ENCODE measurements at regions not wholly inside any gene's neighbourhood (a gene's known extent, or its start where the extent isn't known, plus 50 kb on each side); places are given as distances from the start of the nearest gene placed in this dataset.
"Not testable (repeated sequence)": the region's sequence is repeated elsewhere in the genome, so short reads cannot be mapped to it uniquely, and the experiment has no call there.

GRCh38 chr4:3625286-3625875 is 93.2 kb upstream of the LRPAP1 start:
- H3K27me3 ChIP-seq (ENCODE audit: control insufficient read depth, insufficient read depth, low read length); DNase-seq; H3K36me3 ChIP-seq (replicated peaks; ENCODE audit: control insufficient read depth, insufficient read depth, low read length); H3K4me3 ChIP-seq (ENCODE audit: insufficient read depth, low read depth, low read length): not testable (repeated sequence)

GRCh38 chr4:3623809-3624329 is 91.6 kb upstream of the LRPAP1 start:
- peak; percentile 69 for DNase-seq
- H3K36me3 ChIP-seq (replicated peaks; ENCODE audit: control insufficient read depth, insufficient read depth, low read length); H3K27me3 ChIP-seq (ENCODE audit: control insufficient read depth, insufficient read depth, low read length); H3K4me3 ChIP-seq (ENCODE audit: insufficient read depth, low read depth, low read length): not testable (repeated sequence)

DNA sequence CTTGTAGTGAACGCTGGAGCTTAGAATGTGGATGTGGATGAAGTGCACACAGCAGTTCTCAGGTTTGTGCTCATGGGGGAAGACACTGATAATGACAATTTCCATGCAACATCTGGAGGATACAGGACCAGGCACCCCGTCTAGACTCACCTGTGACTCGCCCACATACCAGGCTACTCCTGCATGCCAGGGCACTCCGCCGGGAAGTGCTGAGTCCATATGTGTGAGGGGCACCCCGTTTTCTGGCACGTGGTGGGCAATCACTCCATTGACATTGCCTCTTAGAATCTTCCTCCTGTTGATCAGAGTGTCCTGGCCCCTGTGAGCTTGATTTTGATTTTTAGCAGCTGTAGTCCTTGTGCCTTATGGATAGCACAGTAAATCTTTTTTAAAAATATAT is 90.9 kb upstream of the LRPAP1 start:
- Histone ChIP-seq H3K36me3 (replicated peaks; ENCODE audit: control insufficient read depth, insufficient read depth, low read length) (no peaks in the 10 kb centered on the region), H3K4me3 (ENCODE audit: insufficient read depth, low read depth, low read length) (no peak overlapping the region), H3K27me3 (ENCODE audit: control insufficient read depth, insufficient read depth, low read length) (no peaks in the 10 kb centered on the region)
- no peak for DNase-seq

- not testable (repeated sequence) for H3K36me3 ChIP-seq (replicated peaks; ENCODE audit: control insufficient read depth, insufficient read depth, low read length); H3K4me3 ChIP-seq (ENCODE audit: insufficient read depth, low read depth, low read length); H3K27me3 ChIP-seq (ENCODE audit: control insufficient read depth, insufficient read depth, low read length); DNase-seq
Observed at GRCh38 chr4:3620365-3620764, 88.1 kb upstream of the LRPAP1 start.

DNA sequence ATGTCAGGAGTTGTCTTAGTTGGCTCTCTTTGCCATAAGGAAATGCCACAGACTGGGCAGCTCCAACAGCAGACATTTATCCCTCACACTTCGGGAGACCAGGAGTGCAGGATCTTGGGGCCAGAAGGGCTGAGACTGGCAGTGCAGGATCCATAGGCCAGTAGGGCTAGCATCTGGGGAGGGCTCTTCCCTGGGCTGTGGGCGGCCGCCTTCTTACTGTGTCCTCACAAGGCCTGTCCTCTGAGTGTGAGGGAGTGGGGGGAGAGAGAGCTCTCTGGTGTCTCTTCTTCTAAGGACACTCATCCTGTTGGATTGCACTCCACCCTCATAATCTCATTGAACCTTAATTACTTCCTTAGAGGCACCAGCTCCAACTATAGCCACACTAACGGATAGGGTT is 87.5 kb upstream of the LRPAP1 start:
- DNase-seq; H3K4me3 ChIP-seq (ENCODE audit: insufficient read depth, low read depth, low read length); H3K36me3 ChIP-seq (replicated peaks; ENCODE audit: control insufficient read depth, insufficient read depth, low read length); H3K27me3 ChIP-seq (ENCODE audit: control insufficient read depth, insufficient read depth, low read length): not testable (repeated sequence)

DNA sequence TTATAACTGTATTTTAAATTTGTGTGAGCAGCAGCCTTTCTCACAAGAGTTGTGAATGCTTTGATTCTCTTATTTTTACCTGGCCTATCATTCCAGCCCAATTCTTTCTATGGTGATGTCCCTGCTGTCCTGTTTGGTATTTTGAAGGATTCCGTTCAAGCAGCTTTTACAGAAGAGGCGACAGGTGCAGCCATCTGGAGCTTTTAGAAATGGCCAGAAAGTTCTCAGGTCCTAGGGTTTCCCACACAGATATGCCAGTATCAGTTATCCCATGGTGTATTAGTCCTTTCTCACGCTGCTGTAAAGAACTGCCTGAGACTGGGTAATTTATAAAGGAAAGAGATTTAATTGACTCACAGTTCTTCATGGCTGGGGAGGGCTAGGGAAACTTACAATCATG is 86.1 kb upstream of the LRPAP1 start:
- H3K27me3 ChIP-seq (ENCODE audit: control insufficient read depth, insufficient read depth, low read length); DNase-seq; H3K4me3 ChIP-seq (ENCODE audit: insufficient read depth, low read depth, low read length); H3K36me3 ChIP-seq (replicated peaks; ENCODE audit: control insufficient read depth, insufficient read depth, low read length): not testable (repeated sequence)

GRCh38 chr4:3615386-3616286 is 83.4 kb upstream of the LRPAP1 start:
- DNase-seq, result no peak
- Histone ChIP-seq H3K36me3 (replicated peaks; ENCODE audit: control insufficient read depth, insufficient read depth, low read length) (no peaks in the 10 kb centered on the region), H3K4me3 (ENCODE audit: insufficient read depth, low read depth, low read length) (no peak overlapping the region), H3K27me3 (ENCODE audit: control insufficient read depth, insufficient read depth, low read length) (no peaks in the 10 kb centered on the region)

DNA sequence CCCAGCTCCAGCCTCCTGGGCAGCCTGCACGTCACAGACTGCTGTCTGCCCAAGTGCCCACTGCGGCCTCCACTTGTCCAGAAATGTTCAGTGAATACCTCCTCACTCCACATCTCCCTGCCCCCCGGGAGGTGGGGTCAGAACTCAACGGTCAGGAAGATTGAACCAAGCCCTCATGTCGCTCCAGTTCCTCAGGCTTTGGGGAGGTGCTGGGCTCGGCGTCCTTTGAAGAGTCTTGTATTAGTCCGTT is 82.4 kb upstream of the LRPAP1 start:
- no peaks in the 10 kb centered on the region for H3K36me3 ChIP-seq (replicated peaks; ENCODE audit: control insufficient read depth, insufficient read depth, low read length)
- no peak for DNase-seq
- no peak overlapping the region for H3K4me3 ChIP-seq (ENCODE audit: insufficient read depth, low read depth, low read length)
- no peaks in the 10 kb centered on the region for H3K27me3 ChIP-seq (ENCODE audit: control insufficient read depth, insufficient read depth, low read length)

- no peaks in the 10 kb centered on the region for H3K36me3 ChIP-seq (replicated peaks; ENCODE audit: control insufficient read depth, insufficient read depth, low read length)
- H3K4me3 ChIP-seq (ENCODE audit: insufficient read depth, low read depth, low read length), result no peak overlapping the region
- H3K27me3 ChIP-seq (ENCODE audit: control insufficient read depth, insufficient read depth, low read length), result no peaks in the 10 kb centered on the region
- peak; percentile 66 for DNase-seq
Observed at GRCh38 chr4:3613967-3614730, 81.9 kb upstream of the LRPAP1 start.

- Histone ChIP-seq H3K4me3 (ENCODE audit: insufficient read depth, low read depth, low read length) (no peak overlapping the region), H3K36me3 (replicated peaks; ENCODE audit: control insufficient read depth, insufficient read depth, low read length) (no peaks in the 10 kb centered on the region), H3K27me3 (ENCODE audit: control insufficient read depth, insufficient read depth, low read length) (no peaks in the 10 kb centered on the region)
- DNase-seq, result no peak
Observed at GRCh38 chr4:3612934-3613333, 80.7 kb upstream of the LRPAP1 start.

DNA sequence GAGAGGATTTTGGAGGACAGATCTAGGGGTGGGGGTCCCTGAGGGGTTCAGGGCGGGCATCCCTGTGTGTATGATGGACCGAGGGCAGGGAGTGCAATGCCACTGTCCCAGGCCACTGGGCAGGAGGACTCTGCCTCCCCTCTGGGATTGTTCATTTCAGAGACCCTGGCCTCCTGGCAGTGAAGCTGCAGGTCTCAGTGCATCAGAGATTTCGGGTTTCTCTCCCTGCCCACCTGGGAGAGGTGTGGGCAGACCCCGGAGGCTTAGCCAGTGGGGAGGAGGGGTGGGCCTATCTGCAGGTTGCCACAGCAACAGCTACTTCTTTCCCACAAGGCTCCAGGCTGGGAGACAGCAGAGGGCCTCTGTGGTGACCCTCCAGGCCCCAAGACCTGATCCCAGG is 80.1 kb upstream of the LRPAP1 start:
- Histone ChIP-seq H3K27me3 (ENCODE audit: control insufficient read depth, insufficient read depth, low read length) (no peaks in the 10 kb centered on the region), H3K36me3 (replicated peaks; ENCODE audit: control insufficient read depth, insufficient read depth, low read length) (no peaks in the 10 kb centered on the region), H3K4me3 (ENCODE audit: insufficient read depth, low read depth, low read length) (no peak overlapping the region)
- DNase-seq, result no peak

- H3K27me3 ChIP-seq (ENCODE audit: control insufficient read depth, insufficient read depth, low read length), result no peaks in the 10 kb centered on the region
- no peak overlapping the region for H3K4me3 ChIP-seq (ENCODE audit: insufficient read depth, low read depth, low read length)
- no peaks in the 10 kb centered on the region for H3K36me3 ChIP-seq (replicated peaks; ENCODE audit: control insufficient read depth, insufficient read depth, low read length)
- peak; percentile 43 for DNase-seq
Observed at GRCh38 chr4:3611778-3612177, 79.6 kb upstream of the LRPAP1 start.

DNA sequence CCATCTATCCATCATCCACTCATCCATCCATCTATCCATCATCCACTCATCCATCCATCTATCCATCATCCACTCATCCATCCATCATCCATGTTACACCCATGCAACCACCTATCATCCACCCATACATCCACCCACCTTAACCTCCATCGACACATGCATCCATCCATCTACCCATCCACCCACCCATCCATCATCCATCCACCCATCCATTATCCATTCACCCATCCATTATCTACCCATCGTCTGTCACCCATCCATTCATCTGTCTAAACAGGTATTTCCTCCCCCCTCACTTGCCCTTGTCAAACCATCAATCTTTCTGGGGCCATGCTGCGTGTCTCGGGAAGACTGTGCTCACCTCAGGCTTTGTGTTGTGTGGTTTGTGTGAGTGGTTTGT is 78.6 kb upstream of the LRPAP1 start:
- H3K36me3 ChIP-seq (replicated peaks; ENCODE audit: control insufficient read depth, insufficient read depth, low read length); H3K27me3 ChIP-seq (ENCODE audit: control insufficient read depth, insufficient read depth, low read length); H3K4me3 ChIP-seq (ENCODE audit: insufficient read depth, low read depth, low read length); DNase-seq: not testable (repeated sequence)

- H3K27me3 ChIP-seq (ENCODE audit: control insufficient read depth, insufficient read depth, low read length); H3K36me3 ChIP-seq (replicated peaks; ENCODE audit: control insufficient read depth, insufficient read depth, low read length); DNase-seq; H3K4me3 ChIP-seq (ENCODE audit: insufficient read depth, low read depth, low read length): not testable (repeated sequence)
Observed at GRCh38 chr4:3609905-3610304, 77.7 kb upstream of the LRPAP1 start.
